Adrenal gland (tissue), 9 donors: ENCODE measurements at regions not wholly inside any gene's neighbourhood (a gene's known extent, or its start where the extent isn't known, plus 50 kb on each side); places are given as distances from the start of the nearest gene placed in this dataset.

ENCODE experiments used
- DNase-seq, 7 donors: peaks; one replicate each; pipeline ENCODE4 v3.0.0-alpha.2; 2019 to 2020
- H3K27ac ChIP-seq, 5 donors: fragments of 200-600 bp; sonication (generic) in 4 of 5; 1 replicate in 3 of 5; 2 replicates in 2 of 5; pipeline versions ENCODE4 v1.5.1 to v1.8.0; 2016 to 2020; ENCODE audit warnings: mild to moderate bottlenecking in 1 of 5
- H3K27me3 ChIP-seq: fragments of 200-600 bp; 2 replicates; pipeline ENCODE4 v1.8.0; 2021
- H3K36me3 ChIP-seq, 2 donors: fragments of 200-600 bp; replicated peaks in 1 of 2; 1 replicate in 1 of 2; 2 replicates in 1 of 2; pipeline versions ENCODE4 v1.5.1 to v1.8.0; 2018 to 2022
- H3K4me1 ChIP-seq, 2 donors: fragments of 200-600 bp; replicated peaks in 1 of 2; 1 replicate in 1 of 2; 2 replicates in 1 of 2; pipeline versions ENCODE4 v1.5.1 to v1.8.0; 2018 to 2021
- H3K4me3 ChIP-seq, 4 donors: fragments of 200-600 bp; sonication (generic) in 3 of 4; one replicate each; pipeline ENCODE4 v1.5.1; 2016 to 2018
- H3K9me3 ChIP-seq, 3 donors: fragments of 200-600 bp; sonication (generic) in 1 of 3; replicated peaks in 1 of 3; 1 replicate in 2 of 3; 2 replicates in 1 of 3; pipeline versions ENCODE4 v1.5.1 to v1.8.0; 2016 to 2021
- CTCF ChIP-seq, 6 experiments: fragments of 450-650 bp in 4 of 6; fragments of 200-600 bp in 2 of 6; sonication (generic) in 1 of 6; IDR thresholded peaks; 1 replicate in 5 of 6; 2 replicates in 1 of 6; pipeline versions ENCODE4 v1.5.1 to v1.8.0; 2016 to 2021; ENCODE audit warnings: antibody characterized with exemption in 6 of 6, mild to moderate bottlenecking in 2 of 6, moderate library complexity in 1 of 6
- POLR2A ChIP-seq, 2 donors: fragments of 450-650 bp; IDR thresholded peaks; one replicate each; pipeline ENCODE4 v1.6.1; 2017; ENCODE audit warnings: antibody characterized with exemption in 2 of 2, mild to moderate bottlenecking in 2 of 2, moderate library complexity in 1 of 2
- WGBS, 4 donors: extraction: QIAGEN DNeasy Blood & Tissue Kit in 2 of 4; methylation state at CpG; one replicate each; pipeline versions ENCODE4 v1.1.5 to v1.1.7; 2013 to 2017; 5-methylcytosine and 5-hydroxymethylcytosine counted together
- intact Hi-C, 2 donors: fragments of 100-400 bp; cut with DNase I; formaldehyde crosslinking; loops; one replicate each; pipeline versions ENCODE4 v1.14.1 to v1.15.0; 2022 to 2023
- donor health status: healthy with polysubstance abuse.
- donor health status: Bipolar disorder and iron deficiency.
- donor health status: DM: yes; HTN: yes; CAD: no.
- donor health status: DM: no; HTN: no; CAD: no.
- donor health status: DM: no; HTN: no; CAD: no.

- WGBS, 4 donors: 68 to 91% (median 81%) methylated on average over 2 of the region's 2 CpGs
- DNase-seq: no peak
- intact Hi-C loops: no loop called here
- Histone ChIP-seq H3K4me3 (no peak overlapping the region), H3K9me3 (no peaks in the 10 kb centered on the region), H3K4me1 (no peaks in the 10 kb centered on the region), H3K27me3 (no peaks in the 10 kb centered on the region), H3K36me3 (no peaks in the 10 kb centered on the region), H3K27ac (no peak overlapping the region)
- TF ChIP-seq CTCF (IDR thresholded peaks at IDR 0.05): no peak
- TF ChIP-seq POLR2A (IDR thresholded peaks at IDR 0.05): no peak
These were observed 563.8 kb upstream of the FRG1 start for GRCh38 chr4:189376901-189377300.

- intact Hi-C loops: no loop called here
- no peaks in the 10 kb centered on the region for H3K27me3 ChIP-seq
- TF ChIP-seq CTCF (IDR thresholded peaks at IDR 0.05) (no peak), POLR2A (IDR thresholded peaks at IDR 0.05) (no peak)
- no peaks in the 10 kb centered on the region for H3K36me3 ChIP-seq
- no peak for DNase-seq
- H3K9me3 ChIP-seq: no peaks in the 10 kb centered on the region
- no peak overlapping the region for H3K4me3 ChIP-seq
- no peak overlapping the region for H3K27ac ChIP-seq
- 59 to 64% (median 63%) methylated on average over 2 of the region's 2 CpGs for WGBS, 4 donors
- no peaks in the 10 kb centered on the region for H3K4me1 ChIP-seq
These were observed 563.1 kb upstream of the FRG1 start for GRCh38 chr4:189377569-189377968.

- no peaks in the 10 kb centered on the region for H3K9me3 ChIP-seq
- no peaks in the 10 kb centered on the region for H3K27me3 ChIP-seq
- no peak for DNase-seq
- H3K36me3 ChIP-seq: no peaks in the 10 kb centered on the region
- 8 to 36% (median 23%) methylated on average over 1 of the region's 1 CpG for WGBS, 4 donors
- intact Hi-C loops: no loop called here
- H3K4me1 ChIP-seq: no peaks in the 10 kb centered on the region
- H3K27ac ChIP-seq: no peak overlapping the region
- H3K4me3 ChIP-seq: no peak overlapping the region
- no peak for TF ChIP-seq CTCF (IDR thresholded peaks at IDR 0.05)
- no peak for TF ChIP-seq POLR2A (IDR thresholded peaks at IDR 0.05)
These were observed 555.6 kb upstream of the FRG1 start for GRCh38 chr4:189385098-189385497.

GRCh38 chr4:189385579-189385978 is 555.1 kb upstream of the FRG1 start:
- no peaks in the 10 kb centered on the region for H3K9me3 ChIP-seq
- no peaks in the 10 kb centered on the region for H3K36me3 ChIP-seq
- 56 to 77% (median 60%) methylated on average over 2 of the region's 2 CpGs for WGBS, 4 donors
- no peak overlapping the region for H3K27ac ChIP-seq
- intact Hi-C loops: no loop called here
- no peak for DNase-seq
- H3K4me1 ChIP-seq: no peaks in the 10 kb centered on the region
- H3K27me3 ChIP-seq: no peaks in the 10 kb centered on the region
- H3K4me3 ChIP-seq: no peak overlapping the region
- TF ChIP-seq CTCF (IDR thresholded peaks at IDR 0.05) (no peak), POLR2A (IDR thresholded peaks at IDR 0.05) (no peak)
